ENCODE measurements at regions not wholly inside any gene's neighbourhood (a gene's known extent, or its start where the extent isn't known, plus 50 kb on each side); places are given as distances from the start of the nearest gene placed in this dataset.

GRCh38 chr3:30245858-30246622, 360.4 kb upstream of the TGFBR2 start:
- POLR2A ChIA-PET = no interaction called here
- CTCF ChIA-PET = interaction anchor here (1.1 kb wide), 1 partner anchor 13 kb away, joined by 3 read pairs; no protein-coding TSS in a partner anchor
- no peak for TF ChIP-seq CTCF (IDR thresholded peaks at IDR 0.05; ENCODE audit: control extremely low read depth, extremely low read depth, low read depth, missing control alignments)
- no peak for DNase-seq (ENCODE audit: extremely low spot score)

GRCh38 chr3:30248423-30248822, 358.0 kb upstream of the TGFBR2 start:
- TF ChIP-seq CTCF (IDR thresholded peaks at IDR 0.05; ENCODE audit: control extremely low read depth, extremely low read depth, low read depth, missing control alignments) = no peak
- CTCF ChIA-PET = interaction anchor here (1.3 kb wide), 1 partner anchor 37 kb away, joined by 3 read pairs; no protein-coding TSS in a partner anchor
- POLR2A ChIA-PET = no interaction called here
- peak; percentile 7 for DNase-seq (ENCODE audit: extremely low spot score)

- POLR2A ChIA-PET = no interaction called here
- TF ChIP-seq CTCF (IDR thresholded peaks at IDR 0.05; ENCODE audit: control extremely low read depth, extremely low read depth, low read depth, missing control alignments) = no peak
- DNase-seq (ENCODE audit: extremely low spot score) = no peak
- CTCF ChIA-PET = interaction anchor here (1.1 to 1.5 kb wide), 2 partner anchors 8 to 12 kb away, joined by 3 to 5 read pairs; no protein-coding TSS in a partner anchor
These were observed 353.9 kb upstream of the TGFBR2 start for GRCh38 chr3:30252474-30252873.

GRCh38 chr3:30253832-30254231, 352.6 kb upstream of the TGFBR2 start:
- DNase-seq (ENCODE audit: extremely low spot score) = no peak
- CTCF ChIA-PET = no interaction called here
- POLR2A ChIA-PET = no interaction called here
- no peak for TF ChIP-seq CTCF (IDR thresholded peaks at IDR 0.05; ENCODE audit: control extremely low read depth, extremely low read depth, low read depth, missing control alignments)

- POLR2A ChIA-PET = no interaction called here
- TF ChIP-seq CTCF (IDR thresholded peaks at IDR 0.05; ENCODE audit: control extremely low read depth, extremely low read depth, low read depth, missing control alignments) = no peak
- CTCF ChIA-PET = no interaction called here
- DNase-seq (ENCODE audit: extremely low spot score) = no peak
These were observed 349.9 kb upstream of the TGFBR2 start for GRCh38 chr3:30256474-30256873.

GRCh38 chr3:30258426-30259392, 347.7 kb upstream of the TGFBR2 start:
- POLR2A ChIA-PET = no interaction called here
- TF ChIP-seq CTCF (IDR thresholded peaks at IDR 0.05; ENCODE audit: control extremely low read depth, extremely low read depth, low read depth, missing control alignments) = no peak

More at GRCh38 chr3:30258426-30259392, 347.7 kb upstream of the TGFBR2 start:
- CTCF ChIA-PET = interaction anchor here (0.7 kb wide), 1 partner anchor 12 kb away, joined by 3 read pairs; no protein-coding TSS in a partner anchor
- no peak for DNase-seq (ENCODE audit: extremely low spot score)

All from GM10248 (cell line).